NT2/D1 (cell line): ENCODE measurements at regions not wholly inside any gene's neighbourhood (a gene's known extent, or its start where the extent isn't known, plus 50 kb on each side); places are given as distances from the start of the nearest gene placed in this dataset.
"Not testable (repeated sequence)": the region's sequence is repeated elsewhere in the genome, so short reads cannot be mapped to it uniquely, and the experiment has no call there.

Experiments used
- DNase-seq: peaks from one replicate; pipeline ENCODE4 v3.0.0-alpha.2; 2011; ENCODE audit warnings: low read depth, low spot score
- H3K27me3 ChIP-seq: 2 replicates; pipeline ENCODE4 v1.6.0; 2011; ENCODE audit warnings: mild to moderate bottlenecking; ENCODE audit not compliant: insufficient read length, insufficient read depth
- H3K36me3 ChIP-seq: 2 replicates; pipeline ENCODE4 v1.6.1; 2011; ENCODE audit warnings: mild to moderate bottlenecking, low read length, mixed read lengths; ENCODE audit not compliant: insufficient read depth, insufficient read length
- H3K4me1 ChIP-seq: 2 replicates; pipeline ENCODE4 v1.5.1; 2011; ENCODE audit not compliant: insufficient read depth, insufficient read length
- H3K4me3 ChIP-seq: 2 replicates; pipeline ENCODE4 v1.5.1; 2011; ENCODE audit warnings: low read depth; ENCODE audit not compliant: insufficient read length
- H3K9ac ChIP-seq: 2 replicates; pipeline ENCODE4 v1.6.0; 2011; ENCODE audit warnings: low read depth; ENCODE audit not compliant: insufficient read length
- H3K9me3 ChIP-seq: 2 replicates; pipeline ENCODE4 v1.5.1; 2011; ENCODE audit warnings: mild to moderate bottlenecking, low read length; ENCODE audit not compliant: insufficient read depth
- SUZ12 ChIP-seq: IDR thresholded peaks from 2 replicates; pipeline ENCODE4 v1.6.1; 2011; ENCODE audit not compliant: insufficient read length, insufficient read depth; ENCODE audit errors: extremely low read depth
- YY1 ChIP-seq: IDR thresholded peaks from 2 replicates; pipeline ENCODE4 v1.6.1; 2011; ENCODE audit not compliant: insufficient read length, insufficient read depth
- ZNF274 ChIP-seq: IDR thresholded peaks from 2 replicates; pipeline ENCODE4 v1.6.1; 2011; ENCODE audit warnings: mild to moderate bottlenecking, low read depth, low read length

GRCh38 chr4:144409525-144409924 is 236.4 kb upstream of the HHIP start:
- no peaks in the 10 kb centered on the region for H3K9me3 ChIP-seq
- H3K4me3 ChIP-seq, result no peak overlapping the region
- no peaks in the 10 kb centered on the region for H3K36me3 ChIP-seq
- H3K4me1 ChIP-seq, result no peaks in the 10 kb centered on the region
- TF ChIP-seq SUZ12, result no peak
- no peak for TF ChIP-seq ZNF274
- TF ChIP-seq YY1, result no peak
- H3K9ac ChIP-seq, result no peak overlapping the region
- H3K27me3 ChIP-seq, result no peaks in the 10 kb centered on the region
- DNase-seq, result no peak

- Histone ChIP-seq H3K4me1 (no peaks in the 10 kb centered on the region), H3K27me3 (no peaks in the 10 kb centered on the region), H3K9ac (no peak overlapping the region), H3K4me3 (no peak overlapping the region), H3K9me3 (no peaks in the 10 kb centered on the region), H3K36me3 (no peaks in the 10 kb centered on the region)
- no peak for DNase-seq
- TF ChIP-seq YY1 (no peak), ZNF274 (no peak), SUZ12 (no peak)
Measured at GRCh38 chr4:144410230-144410783, 235.6 kb upstream of the HHIP start.

GRCh38 chr4:144411119-144411518 is 234.8 kb upstream of the HHIP start:
- no peaks in the 10 kb centered on the region for H3K4me1 ChIP-seq
- no peak overlapping the region for H3K9ac ChIP-seq
- H3K36me3 ChIP-seq, result no peaks in the 10 kb centered on the region
- no peak overlapping the region for H3K4me3 ChIP-seq
- H3K27me3 ChIP-seq, result no peaks in the 10 kb centered on the region
- TF ChIP-seq SUZ12, result no peak
- no peak for TF ChIP-seq ZNF274
- TF ChIP-seq YY1, result no peak
- H3K9me3 ChIP-seq, result no peaks in the 10 kb centered on the region
- DNase-seq, result no peak

GRCh38 chr4:144411700-144412099 is 234.3 kb upstream of the HHIP start:
- H3K4me3 ChIP-seq, result no peak overlapping the region
- DNase-seq, result no peak
- no peaks in the 10 kb centered on the region for H3K4me1 ChIP-seq
- TF ChIP-seq SUZ12 (no peak), ZNF274 (no peak), YY1 (no peak)
- no peaks in the 10 kb centered on the region for H3K36me3 ChIP-seq
- H3K9me3 ChIP-seq, result no peaks in the 10 kb centered on the region
- no peaks in the 10 kb centered on the region for H3K27me3 ChIP-seq
- H3K9ac ChIP-seq, result no peak overlapping the region

- Histone ChIP-seq H3K9ac (no peak overlapping the region), H3K27me3 (no peaks in the 10 kb centered on the region), H3K4me1 (no peaks in the 10 kb centered on the region), H3K9me3 (no peaks in the 10 kb centered on the region), H3K36me3 (no peaks in the 10 kb centered on the region), H3K4me3 (no peak overlapping the region)
- TF ChIP-seq ZNF274 (no peak), YY1 (no peak), SUZ12 (no peak)
- DNase-seq, result no peak
Measured at GRCh38 chr4:144421056-144421455, 224.9 kb upstream of the HHIP start.

GRCh38 chr4:144421839-144422565 is 224.0 kb upstream of the HHIP start:
- Histone ChIP-seq H3K9me3 (no peaks in the 10 kb centered on the region), H3K36me3 (no peaks in the 10 kb centered on the region), H3K27me3 (no peaks in the 10 kb centered on the region), H3K9ac (no peak overlapping the region), H3K4me1 (no peaks in the 10 kb centered on the region), H3K4me3 (no peak overlapping the region)
- TF ChIP-seq YY1 (no peak), SUZ12 (no peak), ZNF274 (no peak)
- no peak for DNase-seq

- no peak for TF ChIP-seq SUZ12
- no peak for TF ChIP-seq ZNF274
- no peak for TF ChIP-seq YY1
- H3K36me3 ChIP-seq, result no peaks in the 10 kb centered on the region
- H3K4me3 ChIP-seq, result no peak overlapping the region
- no peaks in the 10 kb centered on the region for H3K27me3 ChIP-seq
- DNase-seq, result no peak
- H3K9me3 ChIP-seq, result no peaks in the 10 kb centered on the region
- no peaks in the 10 kb centered on the region for H3K4me1 ChIP-seq
- no peak overlapping the region for H3K9ac ChIP-seq
Measured at GRCh38 chr4:144423930-144424329, 222.0 kb upstream of the HHIP start.

GRCh38 chr4:144426023-144426422 is 219.9 kb upstream of the HHIP start:
- H3K9ac ChIP-seq, H3K27me3 ChIP-seq, DNase-seq, H3K9me3 ChIP-seq, H3K4me1 ChIP-seq, H3K4me3 ChIP-seq, H3K36me3 ChIP-seq: not testable (repeated sequence)
